ENCODE measurements at regions not wholly inside any gene's neighbourhood (a gene's known extent, or its start where the extent isn't known, plus 50 kb on each side); places are given as distances from the start of the nearest gene placed in this dataset.
"Not testable (repeated sequence)": the region's sequence is repeated elsewhere in the genome, so short reads cannot be mapped to it uniquely, and the experiment has no call there.

DNA sequence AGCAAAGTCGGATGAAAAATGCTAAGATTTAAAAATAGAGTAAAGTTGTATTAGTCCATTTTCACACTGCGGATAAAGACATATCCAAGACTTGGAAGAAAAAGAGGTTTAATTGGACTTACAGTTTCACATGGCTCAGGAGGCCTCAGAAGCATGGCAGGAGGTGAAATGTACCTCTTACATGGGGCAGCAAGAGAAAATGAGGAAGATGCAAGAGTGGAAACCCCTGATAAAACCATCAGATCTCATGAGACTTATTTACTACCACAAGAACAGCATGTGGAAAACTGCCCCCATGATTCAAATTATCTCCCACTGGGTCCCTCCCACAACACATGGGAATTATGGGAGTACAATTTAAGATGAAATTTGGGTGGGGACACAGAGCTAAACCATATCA, 391.7 kb downstream of the PTPRC start:
- TF ChIP-seq, protein P1, sequence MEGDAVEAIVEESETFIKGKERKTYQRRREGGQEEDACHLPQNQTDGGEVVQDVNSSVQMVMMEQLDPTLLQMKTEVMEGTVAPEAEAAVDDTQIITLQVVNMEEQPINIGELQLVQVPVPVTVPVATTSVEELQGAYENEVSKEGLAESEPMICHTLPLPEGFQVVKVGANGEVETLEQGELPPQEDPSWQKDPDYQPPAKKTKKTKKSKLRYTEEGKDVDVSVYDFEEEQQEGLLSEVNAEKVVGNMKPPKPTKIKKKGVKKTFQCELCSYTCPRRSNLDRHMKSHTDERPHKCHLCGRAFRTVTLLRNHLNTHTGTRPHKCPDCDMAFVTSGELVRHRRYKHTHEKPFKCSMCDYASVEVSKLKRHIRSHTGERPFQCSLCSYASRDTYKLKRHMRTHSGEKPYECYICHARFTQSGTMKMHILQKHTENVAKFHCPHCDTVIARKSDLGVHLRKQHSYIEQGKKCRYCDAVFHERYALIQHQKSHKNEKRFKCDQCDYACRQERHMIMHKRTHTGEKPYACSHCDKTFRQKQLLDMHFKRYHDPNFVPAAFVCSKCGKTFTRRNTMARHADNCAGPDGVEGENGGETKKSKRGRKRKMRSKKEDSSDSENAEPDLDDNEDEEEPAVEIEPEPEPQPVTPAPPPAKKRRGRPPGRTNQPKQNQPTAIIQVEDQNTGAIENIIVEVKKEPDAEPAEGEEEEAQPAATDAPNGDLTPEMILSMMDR (IDR thresholded peaks at IDR 0.05 in 4 of 5, conservative IDR thresholded peaks at IDR 0.05 in 1 of 5): not testable (repeated sequence)
- not testable (repeated sequence) for TF ChIP-seq POLR2A (IDR thresholded peaks at IDR 0.05)

All from gastrocnemius medialis (tissue), 4 donors.